ENCODE measurements at regions not wholly inside any gene's neighbourhood (a gene's known extent, or its start where the extent isn't known, plus 50 kb on each side); places are given as distances from the start of the nearest gene placed in this dataset.

- Histone ChIP-seq H3K36me3 (ENCODE audit: control insufficient read depth in 2 of 2, extremely low read depth in 1 of 2, insufficient read depth in 2 of 2, low read length in 2 of 2) (no peaks in the 10 kb centered on the region), H3K9ac (ENCODE audit: control insufficient read depth, extremely low read depth, insufficient read depth, low read length) (no peak overlapping the region), H3K9me3 (ENCODE audit: control insufficient read depth, low read depth, low read length) (no peaks in the 10 kb centered on the region), H3K79me2 (ENCODE audit: control insufficient read depth, insufficient read depth, low read length) (no peaks in the 10 kb centered on the region), H3K4me1 (ENCODE audit: control insufficient read depth, extremely low read depth, insufficient read depth, low read length) (no peaks in the 10 kb centered on the region), H3K9me1 (ENCODE audit: control insufficient read depth, extremely low read depth, insufficient read depth, low read length) (no peaks in the 10 kb centered on the region), H3K4me3 (ENCODE audit: control insufficient read depth in 2 of 3, extremely low read depth in 1 of 3, insufficient read depth in 2 of 3, low read depth in 1 of 3, low read length in 3 of 3) (no peak overlapping the region), H2AFZ (ENCODE audit: control insufficient read depth, low read length) (no peak overlapping the region), H4K20me1 (ENCODE audit: control insufficient read depth, extremely low read depth, insufficient read depth, low read length) (no peaks in the 10 kb centered on the region), H3K27me3 (ENCODE audit: control insufficient read depth, extremely low read depth, insufficient read depth, low read length) (peaks cover 3% of the 10 kb centered on the region), H3K27ac (ENCODE audit: control insufficient read depth, insufficient read depth, low read length) (no peak overlapping the region), H3K4me2 (ENCODE audit: control insufficient read depth, extremely low read depth, insufficient read depth, low read depth, low read length) (no peak overlapping the region)
- dilution Hi-C loops (cut with MboI; ENCODE audit: extremely low pct_ligation_motif_present, low sequenced_read_pairs) = no loop called here
- no peak for DNase-seq (ENCODE audit: low read depth, low spot score)
- FAIRE-seq = no peak
- TF ChIP-seq EZH2 (IDR thresholded peaks at IDR 0.05; ENCODE audit: low read length) = no peak
- TF ChIP-seq CTCF (optimal IDR thresholded peaks at IDR 0.05 in 1 of 3, IDR thresholded peaks at IDR 0.05 in 1 of 3, conservative IDR thresholded peaks at IDR 0.05 in 1 of 3; ENCODE audit: extremely low read depth in 1 of 3, insufficient read depth in 2 of 3, low read length in 3 of 3) = no peak
These were observed 202.2 kb downstream of the EXOC5 start for GRCh38 chr14:57066463-57066862.

- Histone ChIP-seq H3K4me1 (ENCODE audit: control insufficient read depth, extremely low read depth, insufficient read depth, low read length) (no peaks in the 10 kb centered on the region), H3K4me3 (ENCODE audit: control insufficient read depth in 2 of 3, extremely low read depth in 1 of 3, insufficient read depth in 2 of 3, low read depth in 1 of 3, low read length in 3 of 3) (no peak overlapping the region), H3K36me3 (ENCODE audit: control insufficient read depth in 2 of 2, extremely low read depth in 1 of 2, insufficient read depth in 2 of 2, low read length in 2 of 2) (no peaks in the 10 kb centered on the region), H3K27me3 (ENCODE audit: control insufficient read depth, extremely low read depth, insufficient read depth, low read length) (no peaks in the 10 kb centered on the region), H3K9ac (ENCODE audit: control insufficient read depth, extremely low read depth, insufficient read depth, low read length) (no peak overlapping the region), H4K20me1 (ENCODE audit: control insufficient read depth, extremely low read depth, insufficient read depth, low read length) (no peaks in the 10 kb centered on the region), H3K9me1 (ENCODE audit: control insufficient read depth, extremely low read depth, insufficient read depth, low read length) (no peaks in the 10 kb centered on the region), H2AFZ (ENCODE audit: control insufficient read depth, low read length) (no peak overlapping the region), H3K4me2 (ENCODE audit: control insufficient read depth, extremely low read depth, insufficient read depth, low read depth, low read length) (no peak overlapping the region), H3K79me2 (ENCODE audit: control insufficient read depth, insufficient read depth, low read length) (no peaks in the 10 kb centered on the region), H3K27ac (ENCODE audit: control insufficient read depth, insufficient read depth, low read length) (no peak overlapping the region), H3K9me3 (ENCODE audit: control insufficient read depth, low read depth, low read length) (no peaks in the 10 kb centered on the region)
- DNase-seq (ENCODE audit: low read depth, low spot score) = no peak
- dilution Hi-C loops (cut with MboI; ENCODE audit: extremely low pct_ligation_motif_present, low sequenced_read_pairs) = no loop called here
- TF ChIP-seq CTCF (optimal IDR thresholded peaks at IDR 0.05 in 1 of 3, IDR thresholded peaks at IDR 0.05 in 1 of 3, conservative IDR thresholded peaks at IDR 0.05 in 1 of 3; ENCODE audit: extremely low read depth in 1 of 3, insufficient read depth in 2 of 3, low read length in 3 of 3) = no peak
- TF ChIP-seq EZH2 (IDR thresholded peaks at IDR 0.05; ENCODE audit: low read length) = no peak
- FAIRE-seq = no peak
These were observed 207.5 kb downstream of the EXOC5 start for GRCh38 chr14:57061009-57061711.

Data from keratinocyte (primary cell).